ENCODE measurements at regions not wholly inside any gene's neighbourhood (a gene's known extent, or its start where the extent isn't known, plus 50 kb on each side); places are given as distances from the start of the nearest gene placed in this dataset.

- H3K36me3 ChIP-seq: no peaks in the 10 kb centered on the region
- H3K4me1 ChIP-seq: no peaks in the 10 kb centered on the region
- intact Hi-C loops (cut with DNase I): no loop called here
- WGBS, 2 donors: 60 to 62% methylated on average over 1 of the region's 1 CpG
- peak overlapping the region in 2 of 4 donors; percentile 6 to 57 for H3K27ac ChIP-seq
- H3K9me3 ChIP-seq: no peaks in the 10 kb centered on the region
- H3K27me3 ChIP-seq: no peaks in the 10 kb centered on the region
- TF ChIP-seq POLR2A (IDR thresholded peaks at IDR 0.05) (no peak), CTCF (IDR thresholded peaks at IDR 0.05) (no peak)
- DNase-seq: no peak
- no peak overlapping the region for H3K4me3 ChIP-seq
Measured at GRCh38 chr2:223338016-223338415, 264.1 kb downstream of the SCG2 start.

GRCh38 chr2:223357076-223357475, 245.1 kb downstream of the SCG2 start:
- H3K4me1 ChIP-seq: no peaks in the 10 kb centered on the region
- H3K27ac ChIP-seq: no peak overlapping the region
- intact Hi-C loops (cut with DNase I): no loop called here
- TF ChIP-seq CTCF (IDR thresholded peaks at IDR 0.05) (no peak), POLR2A (IDR thresholded peaks at IDR 0.05) (no peak)
- no peaks in the 10 kb centered on the region for H3K9me3 ChIP-seq
- WGBS, 2 donors: 33 to 46% methylated on average over 1 of the region's 1 CpG
- no peaks in the 10 kb centered on the region for H3K36me3 ChIP-seq
- no peaks in the 10 kb centered on the region for H3K27me3 ChIP-seq
- no peak for DNase-seq
- no peak overlapping the region for H3K4me3 ChIP-seq

- 38 to 56% methylated on average over 6 of the region's 6 CpGs for WGBS, 2 donors
- Histone ChIP-seq H3K36me3 (no peaks in the 10 kb centered on the region), H3K4me3 (no peak overlapping the region), H3K4me1 (no peaks in the 10 kb centered on the region), H3K27ac (no peak overlapping the region), H3K9me3 (no peaks in the 10 kb centered on the region), H3K27me3 (no peaks in the 10 kb centered on the region)
- DNase-seq: no peak
- TF ChIP-seq POLR2A (IDR thresholded peaks at IDR 0.05): no peak
- TF ChIP-seq CTCF (IDR thresholded peaks at IDR 0.05): no peak
- intact Hi-C loops (cut with DNase I): no loop called here
Measured at GRCh38 chr2:223363085-223363484, 239.1 kb downstream of the SCG2 start.

GRCh38 chr2:223365158-223365679, 236.9 kb downstream of the SCG2 start:
- no peaks in the 10 kb centered on the region for H3K9me3 ChIP-seq
- H3K27ac ChIP-seq: no peak overlapping the region
- no peaks in the 10 kb centered on the region for H3K4me1 ChIP-seq
- TF ChIP-seq CTCF (IDR thresholded peaks at IDR 0.05) (no peak), POLR2A (IDR thresholded peaks at IDR 0.05) (no peak)
- WGBS, 2 donors: 22 to 28% methylated on average over 5 of the region's 5 CpGs
- no peaks in the 10 kb centered on the region for H3K27me3 ChIP-seq
- no peaks in the 10 kb centered on the region for H3K36me3 ChIP-seq
- no peak for DNase-seq
- no peak overlapping the region for H3K4me3 ChIP-seq
- intact Hi-C loops (cut with DNase I): no loop called here

- TF ChIP-seq CTCF (IDR thresholded peaks at IDR 0.05) (no peak), POLR2A (IDR thresholded peaks at IDR 0.05) (no peak)
- H3K9me3 ChIP-seq: no peaks in the 10 kb centered on the region
- DNase-seq: no peak
- H3K4me1 ChIP-seq: no peaks in the 10 kb centered on the region
- no peaks in the 10 kb centered on the region for H3K27me3 ChIP-seq
- intact Hi-C loops (cut with DNase I): no loop called here
- H3K27ac ChIP-seq: no peak overlapping the region
- no peaks in the 10 kb centered on the region for H3K36me3 ChIP-seq
- WGBS, 2 donors: 79 to 83% methylated on average over 5 of the region's 5 CpGs
- H3K4me3 ChIP-seq: no peak overlapping the region
Measured at GRCh38 chr2:223366566-223366965, 235.6 kb downstream of the SCG2 start.
